Common myeloid progenitor, CD34-positive (primary cell): ENCODE measurements at regions not wholly inside any gene's neighbourhood (a gene's known extent, or its start where the extent isn't known, plus 50 kb on each side); places are given as distances from the start of the nearest gene placed in this dataset.

Experiments
- CTCF ChIA-PET: fragments of 350-600 bp; sonication (Branson Sonifier 250); formaldehyde crosslinking; loops from one replicate; lab custom pipeline; 2021; ENCODE audit warnings: antibody characterized with exemption; lab: Charles Lee
- POLR2A ChIA-PET: fragments of 350-600 bp; sonication (Branson Sonifier 250); formaldehyde crosslinking; loops from one replicate; lab custom pipeline; 2021; ENCODE audit warnings: antibody characterized with exemption; lab: Charles Lee
- DNase-seq, 3 donors: peaks; one replicate each; pipeline versions ENCODE4 v3.0.0 to v3.0.0-alpha.2; 2013
- H3K27ac ChIP-seq, 2 experiments: 1 replicate in 1 of 2; 2 replicates in 1 of 2; pipeline ENCODE4 v1.7.0; 2013; ENCODE audit warnings: inconsistent platforms in 2 of 2, low read length in 2 of 2, mild to moderate bottlenecking in 2 of 2, low read depth in 1 of 2, moderate library complexity in 1 of 2; ENCODE audit not compliant: severe bottlenecking in 2 of 2, insufficient read depth in 1 of 2, poor library complexity in 1 of 2
- H3K27me3 ChIP-seq, 5 experiments: replicated peaks in 2 of 5; 1 replicate in 3 of 5; 2 replicates in 2 of 5; pipeline versions ENCODE4 v1.6.1 to v1.7.0; 2013; ENCODE audit warnings: low read length in 4 of 5, mild to moderate bottlenecking in 2 of 5, moderate library complexity in 2 of 5, inconsistent platforms in 1 of 5; ENCODE audit not compliant: insufficient read depth in 5 of 5, control insufficient read depth in 4 of 5
- H3K36me3 ChIP-seq, 4 experiments: 1 replicate in 2 of 4; 2 replicates in 2 of 4; pipeline versions ENCODE4 v1.6.1 to v1.7.0; 2013; ENCODE audit warnings: low read length in 3 of 4, control low read depth in 1 of 4, mild to moderate bottlenecking in 1 of 4; ENCODE audit not compliant: control insufficient read depth in 4 of 4, insufficient read depth in 4 of 4
- H3K4me1 ChIP-seq, 4 experiments: 1 replicate in 3 of 4; 2 replicates in 1 of 4; pipeline versions ENCODE4 v1.6.1 to v1.7.1; 2013; ENCODE audit warnings: low read length in 3 of 4, mild to moderate bottlenecking in 3 of 4, control low read depth in 1 of 4, inconsistent platforms in 1 of 4, moderate library complexity in 1 of 4; ENCODE audit not compliant: control insufficient read depth in 4 of 4, insufficient read depth in 4 of 4; ENCODE audit errors: control extremely low read depth in 1 of 4
- H3K4me3 ChIP-seq, 7 experiments: 1 replicate in 4 of 7; 2 replicates in 3 of 7; pipeline versions ENCODE4 v1.5.1 to v1.7.0; 2013; ENCODE audit warnings: mild to moderate bottlenecking in 7 of 7, low read length in 6 of 7, moderate library complexity in 6 of 7, inconsistent platforms in 2 of 7, low read depth in 2 of 7, control low read depth in 1 of 7; ENCODE audit not compliant: insufficient read depth in 4 of 7, control insufficient read depth in 1 of 7; ENCODE audit errors: extremely low read depth in 1 of 7
- H3K9me3 ChIP-seq, 5 experiments: 1 replicate in 4 of 5; 2 replicates in 1 of 5; pipeline versions ENCODE4 v1.6.1 to v1.7.1; 2013; ENCODE audit warnings: low read length in 4 of 5, mild to moderate bottlenecking in 2 of 5, inconsistent platforms in 1 of 5, low read depth in 1 of 5, moderate library complexity in 1 of 5; ENCODE audit not compliant: control insufficient read depth in 4 of 5, insufficient read depth in 2 of 5; ENCODE audit errors: control extremely low read depth in 1 of 5
- WGBS: methylation state at CpG from one replicate; pipeline ENCODE4 v1.1.5; 2013; ENCODE audit not compliant: insufficient coverage; 5-methylcytosine and 5-hydroxymethylcytosine counted together

DNA sequence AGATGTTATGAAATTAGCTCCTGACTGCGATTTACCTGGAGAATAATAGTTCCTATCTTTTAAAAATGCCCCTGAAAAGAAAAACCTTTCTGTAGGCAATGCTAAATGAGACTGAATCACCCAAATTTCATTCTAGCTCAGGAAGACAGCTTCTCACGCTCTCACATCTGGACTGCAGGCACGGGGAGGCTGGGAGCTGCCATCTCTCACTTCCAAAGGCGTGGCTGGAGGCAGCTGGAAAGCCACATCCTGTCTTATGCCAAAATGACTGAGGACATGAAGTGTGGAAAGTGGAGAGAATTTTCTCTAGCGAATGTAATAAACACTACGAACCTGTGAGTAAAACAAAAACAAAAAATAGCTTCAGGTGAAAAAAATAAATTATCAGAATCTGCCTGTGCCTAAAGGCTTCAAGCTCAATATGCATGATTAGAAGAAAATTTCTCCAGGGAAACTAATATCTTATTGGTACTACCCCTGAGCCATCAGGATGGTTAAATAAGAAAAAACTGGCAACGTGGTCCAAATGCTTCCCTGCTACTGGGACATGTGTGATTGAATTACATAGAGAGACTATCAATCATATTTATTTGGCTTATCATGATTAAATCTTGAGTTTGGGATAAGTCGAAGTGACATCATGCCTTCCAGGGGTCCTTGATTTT, 58.1 kb upstream of the UBL3 start:
- 46% methylated on average over 3 of the region's 8 CpGs for WGBS
- Histone ChIP-seq H3K9me3 (no peaks in the 10 kb centered on the region), H3K27me3 (no peaks in the 10 kb centered on the region), H3K4me1 (peaks cover 0 to 6% (median 2%) of the 10 kb centered on the region in 4 experiments), H3K4me3 (no peak overlapping the region), H3K27ac (no peak overlapping the region), H3K36me3 (no peaks in the 10 kb centered on the region)
- ChIA-PET POLR2A (no interaction called here), CTCF (interaction anchor here (1.2 kb wide), 1 partner anchor 63 kb away, joined by 3 read pairs; no protein-coding TSS in a partner anchor)
- no peak for DNase-seq

- CTCF ChIA-PET, result interaction anchor here (0.7 kb wide), 1 partner anchor 16 kb away, joined by 3 read pairs; no protein-coding TSS in a partner anchor
These were observed 57.3 kb upstream of the UBL3 start for GRCh38 chr13:29907670-29908069.

DNA sequence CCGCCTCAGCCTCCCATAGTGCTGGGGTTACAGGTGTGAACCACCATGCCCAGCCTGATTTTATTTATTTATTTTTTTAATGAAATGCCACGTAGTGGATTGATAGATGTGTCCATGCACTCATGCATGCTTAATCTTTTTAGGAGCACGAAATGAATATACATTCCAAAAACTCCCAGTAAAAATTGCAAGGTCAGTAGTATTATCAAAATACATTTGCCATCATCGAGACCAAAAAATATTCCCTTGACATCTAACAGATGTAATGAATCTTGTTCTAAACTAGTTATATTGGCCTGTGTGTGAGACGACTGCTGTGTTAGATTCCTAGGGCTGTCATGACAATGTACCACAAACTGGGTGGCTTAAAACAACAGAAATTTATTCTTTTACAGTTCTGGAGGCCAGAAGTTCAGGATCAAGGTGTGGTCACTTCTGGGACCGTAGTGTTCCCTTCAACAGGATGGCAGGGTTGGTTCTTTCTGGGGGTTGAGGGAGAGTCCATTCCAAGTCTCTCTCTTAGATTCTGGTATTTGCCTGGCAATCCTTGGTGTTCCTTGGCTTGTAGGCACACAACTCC, 56.1 kb upstream of the UBL3 start:
- CTCF ChIA-PET, result interaction anchor here (1.5 kb wide), 1 partner anchor 17 kb away, joined by 3 read pairs; no protein-coding TSS in a partner anchor
- H3K4me1 ChIP-seq, result peaks cover 0 to 14% (median 11%) of the 10 kb centered on the region in 4 experiments
- POLR2A ChIA-PET, result no interaction called here
- H3K4me3 ChIP-seq, result no peak overlapping the region
- H3K36me3 ChIP-seq, result no peaks in the 10 kb centered on the region
- no peaks in the 10 kb centered on the region for H3K27me3 ChIP-seq
- DNase-seq, result no peak
- H3K27ac ChIP-seq, result no peak overlapping the region
- 97% methylated on average over 3 of the region's 6 CpGs for WGBS
- H3K9me3 ChIP-seq, result no peaks in the 10 kb centered on the region

More at GRCh38 chr13:29907670-29908069, 57.3 kb upstream of the UBL3 start:
- H3K27me3 ChIP-seq, result no peaks in the 10 kb centered on the region
- peaks cover 0 to 8% (median 2%) of the 10 kb centered on the region in 4 experiments for H3K4me1 ChIP-seq
- 100% methylated on average over 4 of the region's 8 CpGs for whole genome bisulfite sequencing
- H3K4me3 ChIP-seq, result no peak overlapping the region
- H3K9me3 ChIP-seq, result no peaks in the 10 kb centered on the region
- no peaks in the 10 kb centered on the region for H3K36me3 ChIP-seq
- no peak overlapping the region for H3K27ac ChIP-seq
- POLR2A ChIA-PET, result no interaction called here
- no peak for DNase-seq

- 71% methylated on average over 1 of the region's 3 CpGs for WGBS
- Histone ChIP-seq H3K9me3 (no peaks in the 10 kb centered on the region), H3K4me3 (no peak overlapping the region), H3K36me3 (no peaks in the 10 kb centered on the region), H3K27ac (no peak overlapping the region), H3K4me1 (peaks cover 0 to 14% (median 11%) of the 10 kb centered on the region in 4 experiments), H3K27me3 (no peaks in the 10 kb centered on the region)
- POLR2A ChIA-PET, result no interaction called here
- DNase-seq, result peak; percentile 3 to 63 (median 58)
- CTCF ChIA-PET, result interaction anchor here (0.9 to 1.5 kb wide), 5 partner anchors 12 to 57 kb away, joined by 3 read pairs; no protein-coding TSS in a partner anchor
These were observed 55.4 kb upstream of the UBL3 start for GRCh38 chr13:29905845-29906244.

DNA sequence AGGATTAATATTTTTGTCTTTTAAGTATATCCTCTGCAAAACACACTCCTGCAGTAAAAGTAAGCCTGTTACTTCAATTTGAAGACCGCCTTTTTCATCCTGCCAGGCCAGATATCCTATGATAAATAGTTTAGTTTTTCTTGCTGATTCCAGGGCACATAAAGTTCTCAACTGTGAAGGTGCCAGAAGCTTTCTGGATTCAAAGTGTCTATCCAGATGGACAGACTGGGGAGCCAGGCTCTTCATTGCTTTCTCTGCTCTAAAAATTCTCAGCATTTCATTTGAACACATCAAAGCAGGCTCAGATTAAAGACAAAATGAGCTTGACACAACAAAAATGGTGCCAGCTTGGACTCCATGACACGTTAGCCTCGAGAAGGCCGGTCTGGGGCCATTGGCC, 53.6 kb upstream of the UBL3 start:
- DNase-seq, result no peak
- CTCF ChIA-PET, result interaction anchor here (1.1 kb wide), 1 partner anchor 21 kb away, joined by 5 read pairs; no protein-coding TSS in a partner anchor
- H3K36me3 ChIP-seq, result no peaks in the 10 kb centered on the region
- H3K9me3 ChIP-seq, result no peaks in the 10 kb centered on the region
- 100% methylated on average over 3 of the region's 4 CpGs for WGBS
- H3K27ac ChIP-seq, result no peak overlapping the region
- peaks cover 0 to 14% (median 11%) of the 10 kb centered on the region in 4 experiments for H3K4me1 ChIP-seq
- POLR2A ChIA-PET, result no interaction called here
- H3K27me3 ChIP-seq, result no peaks in the 10 kb centered on the region
- no peak overlapping the region for H3K4me3 ChIP-seq

GRCh38 chr13:29903543-29903942, 53.1 kb upstream of the UBL3 start:
- no CpG with 5 or more reads among the region's 3 CpGs for WGBS

More at GRCh38 chr13:29903543-29903942, 53.1 kb upstream of the UBL3 start:
- ChIA-PET CTCF (interaction anchor here (1.1 kb wide), 1 partner anchor 21 kb away, joined by 5 read pairs; no protein-coding TSS in a partner anchor), POLR2A (no interaction called here)
- no peak for DNase-seq
- Histone ChIP-seq H3K4me1 (peaks cover 0 to 14% (median 11%) of the 10 kb centered on the region in 4 experiments), H3K36me3 (no peaks in the 10 kb centered on the region), H3K9me3 (no peaks in the 10 kb centered on the region), H3K27ac (no peak overlapping the region), H3K4me3 (no peak overlapping the region), H3K27me3 (no peaks in the 10 kb centered on the region)
